AG10803 (cell line): ENCODE measurements at regions not wholly inside any gene's neighbourhood (a gene's known extent, or its start where the extent isn't known, plus 50 kb on each side); places are given as distances from the start of the nearest gene placed in this dataset.
"Not testable (repeated sequence)": the region's sequence is repeated elsewhere in the genome, so short reads cannot be mapped to it uniquely, and the experiment has no call there.

Source experiments
- DNase-seq: peaks from one replicate; pipeline ENCODE4 v3.0.0; 2010; ENCODE audit warnings: low read depth
- H3K4me3 ChIP-seq: 2 replicates; pipeline ENCODE4 v1.5.1; 2011; ENCODE audit warnings: mild to moderate bottlenecking, low read length, control low read depth
- TF ChIP-seq, protein P1 (sequence below): conservative IDR thresholded peaks from 2 replicates; pipeline ENCODE4 v1.5.1; 2011; ENCODE audit warnings: mild to moderate bottlenecking, low read length, control low read depth, inconsistent platforms

DNA sequence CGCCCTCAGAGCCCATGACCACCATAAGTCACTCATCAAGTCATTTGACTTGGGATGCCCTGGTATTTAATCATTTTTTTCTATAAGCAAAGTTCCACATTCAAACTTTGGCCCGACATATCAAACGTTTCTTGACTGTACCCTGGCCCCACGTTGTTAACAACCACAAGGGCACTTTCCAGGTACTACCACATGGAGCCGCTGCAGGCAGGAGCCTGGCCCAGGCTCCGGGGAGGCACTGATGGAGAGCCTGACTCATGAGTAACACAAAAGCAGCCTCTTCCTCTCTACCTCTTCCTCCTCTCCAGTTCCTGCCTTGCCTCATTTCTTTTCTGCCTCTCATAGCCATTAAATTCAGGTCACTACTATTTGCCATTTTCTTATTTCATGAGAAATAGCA, 95.9 kb upstream of the ADORA2B start:
- not testable (repeated sequence) for H3K4me3 ChIP-seq
- peak; percentile 27 for DNase-seq
- TF ChIP-seq, protein P1, sequence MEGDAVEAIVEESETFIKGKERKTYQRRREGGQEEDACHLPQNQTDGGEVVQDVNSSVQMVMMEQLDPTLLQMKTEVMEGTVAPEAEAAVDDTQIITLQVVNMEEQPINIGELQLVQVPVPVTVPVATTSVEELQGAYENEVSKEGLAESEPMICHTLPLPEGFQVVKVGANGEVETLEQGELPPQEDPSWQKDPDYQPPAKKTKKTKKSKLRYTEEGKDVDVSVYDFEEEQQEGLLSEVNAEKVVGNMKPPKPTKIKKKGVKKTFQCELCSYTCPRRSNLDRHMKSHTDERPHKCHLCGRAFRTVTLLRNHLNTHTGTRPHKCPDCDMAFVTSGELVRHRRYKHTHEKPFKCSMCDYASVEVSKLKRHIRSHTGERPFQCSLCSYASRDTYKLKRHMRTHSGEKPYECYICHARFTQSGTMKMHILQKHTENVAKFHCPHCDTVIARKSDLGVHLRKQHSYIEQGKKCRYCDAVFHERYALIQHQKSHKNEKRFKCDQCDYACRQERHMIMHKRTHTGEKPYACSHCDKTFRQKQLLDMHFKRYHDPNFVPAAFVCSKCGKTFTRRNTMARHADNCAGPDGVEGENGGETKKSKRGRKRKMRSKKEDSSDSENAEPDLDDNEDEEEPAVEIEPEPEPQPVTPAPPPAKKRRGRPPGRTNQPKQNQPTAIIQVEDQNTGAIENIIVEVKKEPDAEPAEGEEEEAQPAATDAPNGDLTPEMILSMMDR = peak; percentile 47

DNA sequence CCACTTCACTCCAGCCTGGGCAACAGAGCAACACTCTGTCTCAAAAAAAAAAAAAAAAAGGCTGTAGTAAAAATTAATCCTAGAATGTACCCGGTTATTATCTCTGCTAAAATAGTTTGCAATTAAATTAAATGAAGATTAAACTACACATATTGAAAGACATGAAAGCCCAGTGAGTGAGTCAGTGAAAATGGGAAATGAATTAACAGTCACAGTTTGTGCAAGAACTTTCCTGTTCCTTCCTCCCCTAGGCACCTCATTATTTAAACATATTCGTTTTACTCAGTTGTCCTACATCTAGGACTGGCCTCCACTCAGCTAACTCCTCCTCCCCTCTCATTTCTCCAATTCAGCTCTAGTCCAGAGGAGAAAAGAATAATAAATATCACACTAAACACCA, 94.9 kb upstream of the ADORA2B start:
- not testable (repeated sequence) for DNase-seq

DNA sequence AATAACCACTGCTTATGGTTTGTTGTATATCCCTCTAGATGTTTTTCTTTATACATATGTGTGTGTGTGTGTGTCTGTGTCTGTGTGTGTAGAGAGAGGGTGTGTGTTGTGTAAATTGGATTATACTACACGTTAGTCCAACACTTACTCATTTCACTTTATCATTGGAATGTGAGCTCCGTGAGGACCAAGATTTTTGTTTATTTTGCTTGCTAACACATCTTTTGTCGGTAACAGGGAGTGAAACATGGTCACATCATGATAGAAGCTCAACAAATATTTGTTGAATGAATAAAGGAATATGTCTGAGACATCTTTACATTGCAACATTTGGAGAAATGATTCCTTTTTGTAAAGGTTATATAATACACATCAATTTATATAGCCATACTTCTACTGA, 94.2 kb upstream of the ADORA2B start:
- not testable (repeated sequence) for DNase-seq, H3K4me3 ChIP-seq

More for the DNA sequence above, 94.9 kb upstream of the ADORA2B start:
- not testable (repeated sequence) for H3K4me3 ChIP-seq

DNA sequence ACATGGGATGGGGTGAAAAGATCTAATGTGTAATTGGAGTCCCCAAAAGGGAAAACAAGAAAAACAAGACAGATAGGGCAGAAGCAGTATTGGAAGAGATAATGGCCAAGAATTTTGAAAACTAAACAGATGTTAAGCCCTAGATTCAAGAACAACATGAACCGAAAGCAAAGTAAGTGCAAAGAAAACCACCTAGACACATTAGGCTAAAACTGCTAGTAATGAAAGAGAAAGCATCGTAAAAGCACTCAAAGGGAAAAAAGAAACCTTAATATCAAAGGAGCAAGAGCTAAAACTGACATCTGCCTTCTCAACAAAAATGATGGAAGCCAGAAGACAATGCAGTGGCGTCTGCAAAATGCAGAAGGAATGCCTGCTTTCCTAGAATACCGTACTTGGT, 92.1 kb upstream of the ADORA2B start:
- not testable (repeated sequence) for H3K4me3 ChIP-seq, DNase-seq

DNA sequence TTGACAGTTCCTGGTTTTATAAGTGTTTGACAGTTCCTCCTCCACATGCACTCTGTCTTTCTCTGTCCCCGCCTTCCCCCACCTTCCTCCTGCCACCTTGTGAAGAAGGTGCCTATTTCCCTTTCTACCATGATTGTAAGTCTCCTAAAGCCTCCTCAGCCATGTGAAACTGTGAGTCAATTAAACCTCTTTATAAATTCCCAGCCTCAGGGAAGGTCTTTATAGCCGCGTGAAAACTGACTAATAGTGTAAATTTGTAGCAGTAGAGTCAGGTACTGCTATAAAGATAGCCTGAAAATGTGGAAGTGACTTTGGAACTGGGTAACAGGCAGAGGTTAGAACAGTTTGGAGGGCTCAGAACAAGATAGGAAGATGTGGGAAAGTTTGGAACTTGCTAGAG, 88.7 kb upstream of the ADORA2B start:
- not testable (repeated sequence) for DNase-seq, H3K4me3 ChIP-seq

DNA sequence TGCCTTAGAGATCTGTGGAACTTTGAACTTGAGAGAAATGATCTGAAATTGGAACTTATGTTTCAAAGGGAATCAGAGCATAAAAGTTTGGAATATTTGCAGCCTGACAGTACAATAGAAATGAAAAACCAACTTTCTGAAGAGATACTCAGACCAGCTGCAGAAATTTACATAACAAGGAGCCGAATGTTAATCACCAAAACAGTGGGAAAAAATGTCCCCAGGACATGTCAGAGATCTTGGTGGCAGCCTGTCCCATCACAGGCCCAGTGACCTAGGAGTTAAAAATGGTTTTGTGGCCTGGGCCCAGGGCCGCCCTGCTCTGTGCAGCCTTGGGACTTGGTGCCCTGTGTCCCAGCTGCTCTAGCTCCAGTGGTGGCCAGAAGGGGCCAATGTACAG, 88.2 kb upstream of the ADORA2B start:
- H3K4me3 ChIP-seq, DNase-seq: not testable (repeated sequence)

DNA sequence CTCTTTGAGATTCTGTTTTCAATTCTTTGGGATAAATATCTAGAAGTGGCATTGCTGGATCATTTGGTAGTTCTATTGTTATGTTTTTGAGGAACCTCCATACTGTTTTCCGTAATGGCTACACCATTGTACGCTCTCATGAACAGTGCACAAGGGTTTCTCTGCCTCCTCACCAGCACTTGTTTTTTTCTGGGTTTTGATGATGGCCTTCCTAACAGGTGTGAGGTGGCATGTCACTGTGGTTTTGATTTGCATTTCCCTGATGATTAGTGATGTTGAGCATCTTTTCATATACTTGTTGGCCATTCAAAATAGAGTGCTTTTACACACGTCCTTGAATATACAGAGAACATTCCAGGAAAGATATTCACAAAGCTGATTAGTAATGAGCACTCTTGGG, 86.8 kb upstream of the ADORA2B start:
- not testable (repeated sequence) for H3K4me3 ChIP-seq, DNase-seq

DNA sequence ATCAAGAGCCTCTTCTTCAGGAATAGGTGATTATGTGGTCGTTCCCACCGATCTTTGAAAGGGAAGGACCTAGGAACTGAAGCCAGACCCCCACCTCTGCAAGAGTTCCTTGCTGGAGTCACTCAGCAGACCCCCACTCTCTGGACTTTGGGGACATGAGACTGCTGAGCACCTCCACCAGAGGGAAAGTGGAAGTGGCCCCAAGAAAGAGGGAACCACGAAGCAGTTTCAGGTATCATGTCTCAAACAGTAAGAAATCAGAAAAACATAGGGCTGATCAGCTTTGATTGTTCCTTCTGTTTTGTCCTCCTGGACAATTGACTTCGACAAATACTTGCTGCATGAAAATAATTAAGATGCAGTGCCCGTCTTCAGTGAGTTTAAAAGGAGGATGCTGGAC, 84.2 kb upstream of the ADORA2B start:
- H3K4me3 ChIP-seq, DNase-seq: not testable (repeated sequence)

DNA sequence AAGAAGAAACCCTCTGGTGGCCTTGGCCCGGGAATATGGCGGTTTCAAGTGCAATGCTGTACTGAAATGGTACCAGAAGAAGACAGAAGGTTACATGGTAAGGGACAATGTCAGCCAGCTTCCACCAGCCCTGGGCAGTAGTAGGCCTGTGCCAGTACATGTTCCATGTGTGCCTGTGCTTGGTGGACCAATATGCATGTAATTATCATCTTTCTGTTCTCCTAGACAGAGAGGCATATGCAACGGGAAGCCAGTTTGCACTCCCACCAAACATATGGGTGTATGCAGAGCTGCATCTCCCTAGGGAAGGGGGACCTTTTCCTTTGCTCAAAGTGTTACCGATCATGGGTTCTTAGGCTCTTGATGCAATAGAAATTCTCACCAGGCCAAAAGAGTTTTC, 80.9 kb upstream of the ADORA2B start:
- DNase-seq, H3K4me3 ChIP-seq: not testable (repeated sequence)

DNA sequence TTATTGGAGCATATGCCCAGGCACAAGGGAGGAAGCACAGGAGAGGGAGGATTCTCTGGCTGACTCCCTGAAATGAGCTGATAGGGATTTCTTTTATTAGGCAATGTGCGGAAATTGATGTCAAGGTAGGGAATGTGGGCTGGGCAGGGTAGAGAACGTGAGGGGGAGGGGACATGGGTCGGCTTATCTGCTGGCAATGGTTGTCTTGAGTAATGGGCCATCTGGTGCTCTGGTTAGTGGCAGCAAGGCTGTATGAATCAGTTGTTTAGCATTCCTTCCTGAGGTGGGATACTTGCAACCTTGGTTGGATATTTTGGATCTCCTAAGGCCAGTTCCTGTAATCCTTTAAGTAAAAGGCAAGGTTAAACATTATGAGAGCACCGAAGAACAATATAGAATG, 80.5 kb upstream of the ADORA2B start:
- DNase-seq, H3K4me3 ChIP-seq: not testable (repeated sequence)

DNA sequence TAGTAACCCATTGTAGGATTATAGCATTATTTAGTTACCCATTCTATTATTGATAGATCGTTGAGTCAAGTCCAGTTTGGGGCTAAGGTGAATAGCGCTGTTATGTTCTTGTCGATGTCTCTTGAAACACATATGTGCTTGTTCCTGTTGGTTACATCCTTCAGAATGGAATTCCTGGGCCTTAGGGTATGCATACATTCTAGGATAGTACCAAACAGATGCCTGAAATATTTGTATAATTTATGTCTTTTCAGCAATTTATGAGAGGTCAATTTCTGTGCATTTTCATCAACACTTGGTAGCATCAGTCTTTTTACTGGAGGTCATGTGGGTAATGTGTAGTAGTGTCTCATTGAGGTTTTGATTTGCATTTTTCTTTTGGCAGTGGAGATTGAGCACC, 78.9 kb upstream of the ADORA2B start:
- DNase-seq = not testable (repeated sequence)

DNA sequence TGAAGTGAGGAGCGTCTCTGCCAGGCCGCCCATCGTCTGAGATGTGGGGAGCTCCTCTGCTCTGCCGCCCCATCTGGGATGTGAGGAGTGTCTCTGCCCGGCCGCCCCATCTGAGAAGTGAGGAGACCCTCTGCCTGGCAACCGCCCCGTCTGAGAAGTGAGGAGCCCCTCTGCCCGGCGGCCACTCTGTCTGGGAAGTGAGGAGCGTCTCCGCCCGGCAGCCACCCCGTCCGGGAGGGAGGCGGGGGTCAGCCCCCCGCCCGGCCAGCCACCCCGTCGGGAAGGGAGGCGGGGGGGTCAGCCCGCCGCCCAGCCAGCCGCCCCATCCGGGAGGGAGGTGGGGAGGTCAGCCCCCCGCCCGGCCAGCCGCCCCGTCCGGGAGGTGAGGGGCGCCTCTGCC, 77.6 kb upstream of the ADORA2B start:
- DNase-seq, H3K4me3 ChIP-seq: not testable (repeated sequence)

More for the DNA sequence above, 78.9 kb upstream of the ADORA2B start:
- not testable (repeated sequence) for H3K4me3 ChIP-seq

DNA sequence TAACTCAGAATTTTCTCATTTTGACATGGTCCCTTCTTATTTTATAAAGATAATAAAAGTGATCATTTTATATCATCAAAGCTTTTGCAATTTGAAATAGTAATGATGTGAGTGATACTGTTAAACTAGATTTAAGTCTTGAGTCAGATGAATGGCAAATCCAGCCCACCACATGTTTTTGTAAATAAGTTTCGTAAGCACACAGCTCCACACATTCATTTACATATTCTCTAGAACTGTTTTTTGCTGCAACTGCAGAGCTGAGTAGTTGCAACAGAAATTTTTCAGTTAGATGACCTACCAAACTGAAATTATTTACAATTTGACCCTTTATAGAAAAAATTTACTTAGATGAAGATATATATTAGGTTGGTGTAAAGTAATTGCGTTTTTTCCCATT, 75.1 kb upstream of the ADORA2B start:
- not testable (repeated sequence) for DNase-seq, H3K4me3 ChIP-seq

DNA sequence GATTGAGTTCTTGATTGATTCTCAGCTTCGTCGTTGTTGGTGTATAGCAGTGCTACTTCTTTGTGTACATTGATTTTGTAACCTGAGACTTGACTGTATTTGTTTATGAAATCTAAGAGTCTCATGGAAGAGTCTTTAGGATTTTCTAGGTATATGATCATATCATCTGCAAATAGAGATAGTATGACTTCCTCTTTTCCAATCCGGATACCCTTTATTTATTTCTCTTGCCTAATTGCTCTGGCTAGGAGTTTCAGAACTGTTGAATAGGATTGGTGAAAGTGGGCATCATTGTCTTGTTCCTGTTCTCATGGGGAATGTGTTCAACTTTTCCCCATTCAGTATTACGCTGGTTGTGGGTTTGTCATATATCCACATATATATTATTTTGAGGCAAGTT, 72.3 kb upstream of the ADORA2B start:
- not testable (repeated sequence) for DNase-seq, H3K4me3 ChIP-seq

DNA sequence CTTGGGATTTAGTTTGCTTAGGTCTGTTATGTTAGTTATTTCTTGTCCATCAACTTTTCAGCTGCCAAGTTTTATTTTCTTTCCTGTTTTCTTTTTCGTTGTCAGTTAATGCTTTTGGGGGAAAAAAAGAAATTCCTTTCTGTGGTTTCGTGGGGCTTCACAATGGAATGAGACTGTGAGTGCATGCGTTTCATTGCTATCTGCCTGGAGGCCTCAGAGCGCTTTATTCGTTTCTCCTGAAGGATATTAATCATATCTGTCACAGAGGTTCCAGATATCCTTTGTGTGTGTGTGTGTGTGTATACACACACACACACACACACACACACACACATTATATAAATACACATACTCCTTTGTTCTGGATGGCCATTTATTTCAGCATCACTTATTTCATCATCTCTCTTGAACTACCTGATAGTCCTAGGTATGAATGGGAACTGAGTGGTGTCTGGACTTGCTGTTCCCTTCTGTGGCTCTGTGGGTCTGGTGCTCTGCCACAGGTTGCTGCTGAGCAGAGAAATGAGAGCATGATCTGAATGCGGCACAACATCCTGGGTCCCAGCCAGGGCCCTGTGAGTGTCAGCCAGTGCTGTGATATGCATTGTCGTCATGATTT, 66.9 kb upstream of the ADORA2B start:
- not testable (repeated sequence) for DNase-seq, H3K4me3 ChIP-seq
